ENCODE measurements at regions not wholly inside any gene's neighbourhood (a gene's known extent, or its start where the extent isn't known, plus 50 kb on each side); places are given as distances from the start of the nearest gene placed in this dataset.

DNA sequence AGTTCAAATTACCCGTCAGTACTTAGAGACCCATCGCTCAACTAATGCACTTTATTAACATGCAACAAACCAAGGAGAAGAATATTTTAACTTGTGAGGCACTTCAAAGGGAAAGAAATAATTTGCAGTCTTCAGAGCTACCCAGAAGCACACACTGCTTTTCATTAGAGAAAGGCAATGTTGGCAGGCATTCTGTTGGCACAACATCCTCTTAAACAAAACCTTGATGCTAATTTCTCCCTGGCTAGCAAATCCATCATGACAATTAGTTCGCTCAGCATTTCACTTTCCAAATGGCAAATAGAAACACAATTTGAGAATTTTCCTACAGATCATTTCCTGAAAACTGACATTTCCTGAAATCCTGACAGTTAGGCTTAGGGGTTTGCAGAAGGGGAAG is 155.6 kb upstream of the FAM13C start:
- H3K27ac ChIP-seq = no peak overlapping the region
- no peak for TF ChIP-seq ZFX (IDR thresholded peaks at IDR 0.05)
- TF ChIP-seq, protein P1, sequence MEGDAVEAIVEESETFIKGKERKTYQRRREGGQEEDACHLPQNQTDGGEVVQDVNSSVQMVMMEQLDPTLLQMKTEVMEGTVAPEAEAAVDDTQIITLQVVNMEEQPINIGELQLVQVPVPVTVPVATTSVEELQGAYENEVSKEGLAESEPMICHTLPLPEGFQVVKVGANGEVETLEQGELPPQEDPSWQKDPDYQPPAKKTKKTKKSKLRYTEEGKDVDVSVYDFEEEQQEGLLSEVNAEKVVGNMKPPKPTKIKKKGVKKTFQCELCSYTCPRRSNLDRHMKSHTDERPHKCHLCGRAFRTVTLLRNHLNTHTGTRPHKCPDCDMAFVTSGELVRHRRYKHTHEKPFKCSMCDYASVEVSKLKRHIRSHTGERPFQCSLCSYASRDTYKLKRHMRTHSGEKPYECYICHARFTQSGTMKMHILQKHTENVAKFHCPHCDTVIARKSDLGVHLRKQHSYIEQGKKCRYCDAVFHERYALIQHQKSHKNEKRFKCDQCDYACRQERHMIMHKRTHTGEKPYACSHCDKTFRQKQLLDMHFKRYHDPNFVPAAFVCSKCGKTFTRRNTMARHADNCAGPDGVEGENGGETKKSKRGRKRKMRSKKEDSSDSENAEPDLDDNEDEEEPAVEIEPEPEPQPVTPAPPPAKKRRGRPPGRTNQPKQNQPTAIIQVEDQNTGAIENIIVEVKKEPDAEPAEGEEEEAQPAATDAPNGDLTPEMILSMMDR (conservative IDR thresholded peaks at IDR 0.05) = no peak

DNA sequence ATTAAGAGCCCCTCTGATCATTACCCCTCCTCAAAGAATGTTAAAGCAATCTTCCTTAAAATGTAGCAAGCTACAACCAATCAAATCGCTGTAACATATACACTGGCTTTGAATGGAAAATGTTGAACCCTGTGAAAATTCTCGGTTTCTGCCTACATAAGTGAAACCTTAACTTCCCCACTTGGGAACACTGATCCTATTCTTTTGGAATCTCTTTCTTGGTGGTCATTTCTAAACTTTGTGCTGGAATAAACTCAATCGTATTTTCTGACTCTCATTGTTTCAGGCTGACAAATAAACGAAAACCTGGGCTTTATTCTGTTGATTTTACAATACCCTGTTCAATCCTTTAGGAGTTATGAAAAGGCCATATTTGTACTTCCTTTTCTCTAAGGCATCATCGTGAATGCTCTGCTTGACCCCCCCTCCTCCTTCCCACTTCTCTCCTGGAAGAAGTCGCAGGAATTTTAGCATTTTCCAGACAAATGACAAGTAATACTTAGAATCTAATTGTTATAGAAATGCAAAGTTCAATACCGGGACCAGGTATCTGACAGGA is 155.1 kb upstream of the FAM13C start:
- TF ChIP-seq, protein P1 (conservative IDR thresholded peaks at IDR 0.05) = no peak
- TF ChIP-seq ZFX (IDR thresholded peaks at IDR 0.05) = no peak
- H3K27ac ChIP-seq = no peak overlapping the region

DNA sequence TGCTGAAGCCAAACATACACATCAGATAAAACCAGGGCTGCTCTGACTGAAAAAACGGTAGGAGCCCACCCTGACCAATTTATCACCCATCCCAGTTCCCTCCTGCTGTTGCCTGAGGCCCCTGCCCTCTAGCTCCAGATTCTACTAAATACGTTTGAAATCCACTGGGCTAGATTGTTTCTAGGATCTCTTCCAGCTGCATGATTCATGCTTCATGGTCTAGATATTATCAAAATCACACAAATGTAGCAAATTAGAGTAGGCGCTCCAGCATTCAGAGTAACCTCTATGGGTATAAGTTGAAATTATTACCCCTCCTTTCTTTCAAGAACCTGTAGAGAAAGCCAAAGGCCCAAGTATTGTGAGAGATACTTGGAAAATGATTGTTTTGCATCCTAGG is 151.2 kb upstream of the FAM13C start:
- no peak overlapping the region for H3K27ac ChIP-seq
- no peak for TF ChIP-seq ZFX (IDR thresholded peaks at IDR 0.05)
- TF ChIP-seq, protein P1 (conservative IDR thresholded peaks at IDR 0.05) = no peak

DNA sequence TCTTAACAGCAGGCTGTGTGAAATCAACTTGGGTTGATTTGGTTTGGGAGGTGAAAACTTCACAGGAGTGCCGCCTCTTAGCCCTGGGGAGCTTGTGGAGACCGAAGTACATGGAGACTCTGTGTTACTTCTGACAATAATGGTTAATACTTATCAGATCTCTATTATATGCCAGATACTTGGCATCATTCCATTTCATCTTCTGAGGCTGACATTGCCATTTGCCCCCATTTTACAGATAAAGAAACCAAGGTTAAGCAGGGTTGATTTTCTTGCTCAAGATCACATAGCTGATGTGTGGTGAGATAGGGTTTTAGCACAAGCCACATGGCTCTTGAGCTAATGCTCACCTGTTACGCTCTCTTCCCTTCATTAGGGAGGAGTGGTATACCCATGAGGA is 150.6 kb upstream of the FAM13C start:
- no peak overlapping the region for H3K27ac ChIP-seq
- no peak for TF ChIP-seq ZFX (IDR thresholded peaks at IDR 0.05)
- TF ChIP-seq, protein P1 (conservative IDR thresholded peaks at IDR 0.05) = no peak

DNA sequence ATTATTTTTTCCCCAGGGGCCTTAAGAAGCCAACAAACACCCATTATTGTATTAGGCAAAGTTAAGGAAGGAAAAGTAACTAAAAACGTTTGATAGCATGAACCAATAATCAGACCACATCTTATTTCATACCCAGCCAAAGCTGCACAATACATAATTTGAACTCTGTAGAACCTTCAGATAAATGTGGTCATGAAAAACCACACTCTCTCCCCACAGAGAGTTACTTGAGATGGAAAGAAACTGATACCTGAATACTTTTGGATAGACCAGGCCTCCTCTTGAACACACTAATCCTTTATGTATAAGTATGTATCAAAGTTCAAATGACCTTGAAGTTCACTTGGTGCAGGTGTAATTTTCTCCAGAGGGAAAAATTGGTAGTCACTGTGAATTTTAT is 146.6 kb upstream of the FAM13C start:
- TF ChIP-seq, protein P1 (conservative IDR thresholded peaks at IDR 0.05) = no peak
- no peak for TF ChIP-seq ZFX (IDR thresholded peaks at IDR 0.05)
- no peak overlapping the region for H3K27ac ChIP-seq

DNA sequence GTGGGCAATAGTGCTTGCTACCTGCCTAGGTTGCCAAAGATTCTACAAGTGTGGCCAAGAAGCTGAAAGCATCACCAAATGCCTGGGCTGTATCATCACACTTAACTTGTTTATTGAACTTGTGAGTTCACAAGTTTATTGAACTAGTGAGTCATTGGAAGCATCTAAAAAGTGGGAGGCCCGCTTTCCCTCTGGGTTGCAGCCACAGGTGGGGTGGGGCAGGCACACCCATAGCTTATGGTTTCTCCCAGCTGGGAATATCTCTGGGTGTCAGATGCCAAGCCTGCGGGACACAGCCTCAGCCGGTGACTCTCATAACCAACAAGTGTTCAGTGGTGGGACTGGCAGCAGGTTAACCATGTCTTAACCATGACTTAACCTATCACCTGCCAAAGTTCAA is 145.9 kb upstream of the FAM13C start:
- TF ChIP-seq, protein P1 (conservative IDR thresholded peaks at IDR 0.05) = no peak
- no peak for TF ChIP-seq ZFX (IDR thresholded peaks at IDR 0.05)
- H3K27ac ChIP-seq = no peak overlapping the region

DNA sequence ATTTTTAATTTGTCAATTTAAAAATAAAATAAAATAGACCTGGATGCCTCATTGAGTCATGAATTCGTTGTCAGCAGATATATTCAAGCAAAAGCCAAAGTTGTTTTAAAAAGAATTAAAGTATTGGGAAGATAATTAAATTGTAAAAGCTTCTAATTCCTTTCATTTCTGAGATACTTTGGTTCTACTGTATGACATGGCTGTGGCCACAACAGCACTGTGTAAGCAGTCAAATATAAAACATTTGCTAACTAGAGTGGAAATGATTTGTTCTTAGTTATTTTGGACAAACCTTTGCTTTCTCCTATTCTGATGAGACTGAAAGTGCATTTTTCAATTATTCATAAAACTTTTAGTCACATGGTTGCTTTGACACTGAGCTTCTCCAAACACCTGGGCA is 143.6 kb upstream of the FAM13C start:
- TF ChIP-seq, protein P1 (conservative IDR thresholded peaks at IDR 0.05) = no peak
- TF ChIP-seq ZFX (IDR thresholded peaks at IDR 0.05) = no peak
- H3K27ac ChIP-seq = no peak overlapping the region

Data from C4-2B (cell line).